ENCODE measurements at regions not wholly inside any gene's neighbourhood (a gene's known extent, or its start where the extent isn't known, plus 50 kb on each side); places are given as distances from the start of the nearest gene placed in this dataset.

DNA sequence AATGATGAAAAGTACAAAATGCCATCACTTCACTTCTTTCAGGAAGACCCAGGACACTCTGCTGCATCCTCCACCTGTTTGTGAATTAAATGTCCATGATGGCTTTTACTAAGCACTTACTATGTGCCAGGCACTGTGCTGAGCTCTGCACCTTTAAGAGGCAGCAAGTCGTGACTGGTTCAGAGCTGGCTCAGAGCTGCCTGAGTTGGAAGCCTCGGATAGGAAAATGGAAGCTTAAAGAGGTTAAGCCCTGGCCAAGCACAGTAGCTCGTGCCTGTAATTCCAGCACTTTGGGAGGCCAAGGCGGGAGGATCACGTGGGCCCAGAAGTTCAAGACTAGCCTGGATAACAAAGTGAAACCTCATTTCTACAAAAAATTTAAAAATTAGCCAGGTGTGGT, 95.6 kb downstream of the SNX5 start:
- intact Hi-C loops (cut with DNase I; ENCODE audit: low total_unique reads) = no loop called here
- H3K4me3 ChIP-seq = no peak overlapping the region
- H3K27ac ChIP-seq = peak overlapping the region; percentile 72 to 79
- peaks cover 9 to 18% of the 10 kb centered on the region in 2 donors for H3K4me1 ChIP-seq
- no peaks in the 10 kb centered on the region for H3K27me3 ChIP-seq
- no peak for DNase-seq
- H3K36me3 ChIP-seq = no peaks in the 10 kb centered on the region
- no peak for TF ChIP-seq POLR2A (IDR thresholded peaks at IDR 0.05)
- TF ChIP-seq, protein P1, sequence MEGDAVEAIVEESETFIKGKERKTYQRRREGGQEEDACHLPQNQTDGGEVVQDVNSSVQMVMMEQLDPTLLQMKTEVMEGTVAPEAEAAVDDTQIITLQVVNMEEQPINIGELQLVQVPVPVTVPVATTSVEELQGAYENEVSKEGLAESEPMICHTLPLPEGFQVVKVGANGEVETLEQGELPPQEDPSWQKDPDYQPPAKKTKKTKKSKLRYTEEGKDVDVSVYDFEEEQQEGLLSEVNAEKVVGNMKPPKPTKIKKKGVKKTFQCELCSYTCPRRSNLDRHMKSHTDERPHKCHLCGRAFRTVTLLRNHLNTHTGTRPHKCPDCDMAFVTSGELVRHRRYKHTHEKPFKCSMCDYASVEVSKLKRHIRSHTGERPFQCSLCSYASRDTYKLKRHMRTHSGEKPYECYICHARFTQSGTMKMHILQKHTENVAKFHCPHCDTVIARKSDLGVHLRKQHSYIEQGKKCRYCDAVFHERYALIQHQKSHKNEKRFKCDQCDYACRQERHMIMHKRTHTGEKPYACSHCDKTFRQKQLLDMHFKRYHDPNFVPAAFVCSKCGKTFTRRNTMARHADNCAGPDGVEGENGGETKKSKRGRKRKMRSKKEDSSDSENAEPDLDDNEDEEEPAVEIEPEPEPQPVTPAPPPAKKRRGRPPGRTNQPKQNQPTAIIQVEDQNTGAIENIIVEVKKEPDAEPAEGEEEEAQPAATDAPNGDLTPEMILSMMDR (IDR thresholded peaks at IDR 0.05) = no peak
- no peaks in the 10 kb centered on the region for H3K9me3 ChIP-seq

- H3K36me3 ChIP-seq = no peaks in the 10 kb centered on the region
- intact Hi-C loops (cut with DNase I; ENCODE audit: low total_unique reads) = no loop called here
- H3K27ac ChIP-seq = peak overlapping the region in 1 of 2 donors; percentile 79
- no peaks in the 10 kb centered on the region for H3K27me3 ChIP-seq
- peaks cover 9 to 18% of the 10 kb centered on the region in 2 donors for H3K4me1 ChIP-seq
- H3K9me3 ChIP-seq = no peaks in the 10 kb centered on the region
- no peak overlapping the region for H3K4me3 ChIP-seq
- no peak for DNase-seq
- TF ChIP-seq POLR2A (IDR thresholded peaks at IDR 0.05) = no peak
- TF ChIP-seq, protein P1 (IDR thresholded peaks at IDR 0.05) = no peak
Observed at GRCh38 chr20:17872434-17872833, 96.2 kb downstream of the SNX5 start.

DNA sequence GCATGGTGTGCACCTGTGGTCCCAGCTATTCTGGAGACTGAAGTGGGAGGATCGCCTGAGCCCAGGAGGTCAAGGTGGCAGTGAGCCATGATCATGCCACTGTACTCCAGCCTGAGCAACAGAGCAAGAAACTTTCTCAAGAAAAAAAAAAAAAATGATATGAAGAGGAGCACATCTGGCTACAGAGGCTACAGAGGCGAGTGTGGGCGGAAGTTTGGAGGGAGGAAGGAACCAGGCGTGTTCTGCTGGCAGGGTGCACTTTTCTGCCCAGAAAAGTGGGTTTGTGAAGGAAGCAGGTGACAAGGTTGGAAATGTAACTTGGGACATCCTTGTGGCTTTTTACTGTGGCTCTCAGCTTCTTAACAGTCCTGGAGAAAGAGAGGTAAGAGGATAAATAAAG, 96.7 kb downstream of the SNX5 start:
- H3K4me3 ChIP-seq = no peak overlapping the region
- H3K27me3 ChIP-seq = no peaks in the 10 kb centered on the region
- H3K9me3 ChIP-seq = no peaks in the 10 kb centered on the region
- no peak for DNase-seq
- TF ChIP-seq, protein P1 (IDR thresholded peaks at IDR 0.05) = no peak
- TF ChIP-seq POLR2A (IDR thresholded peaks at IDR 0.05) = no peak
- H3K36me3 ChIP-seq = no peaks in the 10 kb centered on the region
- intact Hi-C loops (cut with DNase I; ENCODE audit: low total_unique reads) = no loop called here
- H3K27ac ChIP-seq = no peak overlapping the region
- peaks cover 9 to 18% of the 10 kb centered on the region in 2 donors for H3K4me1 ChIP-seq

DNA sequence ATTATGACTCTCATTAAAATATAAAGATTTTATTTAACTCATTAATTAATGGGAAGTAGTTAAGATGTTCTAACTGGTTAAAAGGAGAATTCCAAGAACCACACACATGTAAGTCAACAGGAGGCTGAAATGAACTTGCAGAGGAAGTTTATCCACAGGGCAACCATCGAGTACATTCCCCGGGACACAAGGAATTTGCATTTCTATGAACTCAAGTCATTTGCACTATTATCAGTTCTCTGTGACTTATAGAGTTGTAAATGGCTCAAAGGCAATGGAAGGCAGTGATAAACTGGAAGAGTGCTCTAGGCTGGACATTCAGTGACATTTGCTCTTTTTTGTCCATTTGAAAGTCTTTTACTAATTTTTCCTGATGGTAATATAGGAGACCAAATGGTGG, 97.4 kb downstream of the SNX5 start:
- Histone ChIP-seq H3K27me3 (no peaks in the 10 kb centered on the region), H3K4me1 (peaks cover 9 to 16% of the 10 kb centered on the region in 2 donors), H3K4me3 (no peak overlapping the region), H3K9me3 (no peaks in the 10 kb centered on the region), H3K27ac (no peak overlapping the region), H3K36me3 (no peaks in the 10 kb centered on the region)
- TF ChIP-seq, protein P1 (IDR thresholded peaks at IDR 0.05) = no peak
- TF ChIP-seq POLR2A (IDR thresholded peaks at IDR 0.05) = no peak
- intact Hi-C loops (cut with DNase I; ENCODE audit: low total_unique reads) = no loop called here
- DNase-seq = no peak

DNA sequence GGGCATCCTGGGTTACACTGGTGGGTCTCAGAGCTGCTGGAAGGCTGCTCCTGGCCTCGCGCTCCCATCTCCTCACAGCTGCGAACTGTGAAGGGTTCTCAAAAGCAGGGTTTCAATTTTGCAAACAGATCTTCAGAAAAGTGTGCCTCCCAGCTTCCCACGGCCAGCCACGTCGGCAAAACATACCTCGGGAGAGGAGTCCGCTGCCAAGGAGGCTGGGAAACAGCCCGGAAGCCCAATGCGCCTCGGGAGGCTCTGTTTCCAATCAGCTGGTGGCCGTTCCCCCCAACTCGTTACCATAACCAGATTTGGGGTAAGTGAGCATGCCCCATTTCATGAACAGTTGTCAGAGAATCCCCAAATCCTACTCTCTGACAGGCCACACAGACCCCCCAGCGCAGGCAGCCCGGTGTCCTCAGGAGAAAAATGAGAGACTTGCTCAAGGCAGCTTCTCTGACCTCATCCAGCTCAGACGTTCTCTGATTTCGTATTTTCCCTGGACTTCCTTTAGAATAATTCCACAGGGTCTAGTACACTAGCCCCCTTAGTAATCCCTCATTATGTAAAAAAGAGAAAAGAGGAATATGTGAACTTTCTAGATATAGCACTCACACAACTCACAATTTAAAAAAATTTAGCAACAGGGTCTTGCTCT, 98.4 kb downstream of the SNX5 start:
- Histone ChIP-seq H3K36me3 (no peaks in the 10 kb centered on the region), H3K4me1 (peaks cover 9% of the 10 kb centered on the region in 2 donors), H3K27me3 (no peaks in the 10 kb centered on the region), H3K27ac (peak overlapping the region; percentile 7 to 63), H3K4me3 (peak overlapping the region in 1 of 2 donors; percentile 0), H3K9me3 (no peaks in the 10 kb centered on the region)
- intact Hi-C loops (cut with DNase I; ENCODE audit: low total_unique reads) = no loop called here
- no peak for TF ChIP-seq POLR2A (IDR thresholded peaks at IDR 0.05)
- TF ChIP-seq, protein P1 (IDR thresholded peaks at IDR 0.05) = no peak
- DNase-seq = peak in 1 of 2 donors; percentile 52

Measured in uterus (tissue), 3 donors.